ENCODE measurements at regions not wholly inside any gene's neighbourhood (a gene's known extent, or its start where the extent isn't known, plus 50 kb on each side); places are given as distances from the start of the nearest gene placed in this dataset.

DNA sequence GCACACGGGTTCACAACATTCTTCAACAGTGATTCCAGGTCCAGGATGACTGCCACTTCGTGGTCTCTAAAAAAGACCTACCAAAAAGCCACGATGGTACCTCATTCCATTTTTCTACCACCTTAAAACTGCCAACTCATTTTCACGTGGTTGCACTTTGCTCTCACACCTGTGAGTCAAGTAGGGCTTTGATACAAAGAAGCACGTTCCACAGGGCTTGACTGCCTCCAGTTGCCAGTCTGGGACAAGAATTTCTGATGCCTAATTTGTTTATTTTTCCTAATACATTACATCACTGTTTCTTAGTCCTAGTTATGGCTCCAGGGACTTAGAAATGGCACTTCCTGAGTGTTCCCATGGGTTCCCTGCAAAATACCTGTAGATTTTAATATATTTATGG lies 911.6 kb upstream of the EEF2KMT start:
- Histone ChIP-seq H3K36me3 (ENCODE audit: control insufficient read depth, low read length) (no peaks in the 10 kb centered on the region), H3F3A (ENCODE audit: control insufficient read depth, insufficient read depth) (no peaks in the 10 kb centered on the region), H3K9me3 (ENCODE audit: control insufficient read depth, insufficient read depth, low read length) (no peaks in the 10 kb centered on the region), H3K4me3 (ENCODE audit: low read length) (no peak overlapping the region), H3K9me2 (replicated peaks; ENCODE audit: control insufficient read depth, low read length) (no peaks in the 10 kb centered on the region), H3K4me2 (ENCODE audit: low read length) (no peak overlapping the region), H3K27me3 (ENCODE audit: control insufficient read depth, low read length) (no peaks in the 10 kb centered on the region), H4K20me1 (ENCODE audit: control insufficient read depth, insufficient read depth, low read depth, low read length) (no peaks in the 10 kb centered on the region), H3K4me1 (ENCODE audit: control insufficient read depth, low read length) (no peaks in the 10 kb centered on the region), H3K27ac (ENCODE audit: low read depth, low read length) (no peak overlapping the region), H3K79me2 (ENCODE audit: control insufficient read depth, low read length) (no peaks in the 10 kb centered on the region)
- TF ChIP-seq EZH2phosphoT487 (IDR thresholded peaks at IDR 0.05; ENCODE audit: borderline replicate concordance, low read length): no peak
- TF ChIP-seq, protein P1, sequence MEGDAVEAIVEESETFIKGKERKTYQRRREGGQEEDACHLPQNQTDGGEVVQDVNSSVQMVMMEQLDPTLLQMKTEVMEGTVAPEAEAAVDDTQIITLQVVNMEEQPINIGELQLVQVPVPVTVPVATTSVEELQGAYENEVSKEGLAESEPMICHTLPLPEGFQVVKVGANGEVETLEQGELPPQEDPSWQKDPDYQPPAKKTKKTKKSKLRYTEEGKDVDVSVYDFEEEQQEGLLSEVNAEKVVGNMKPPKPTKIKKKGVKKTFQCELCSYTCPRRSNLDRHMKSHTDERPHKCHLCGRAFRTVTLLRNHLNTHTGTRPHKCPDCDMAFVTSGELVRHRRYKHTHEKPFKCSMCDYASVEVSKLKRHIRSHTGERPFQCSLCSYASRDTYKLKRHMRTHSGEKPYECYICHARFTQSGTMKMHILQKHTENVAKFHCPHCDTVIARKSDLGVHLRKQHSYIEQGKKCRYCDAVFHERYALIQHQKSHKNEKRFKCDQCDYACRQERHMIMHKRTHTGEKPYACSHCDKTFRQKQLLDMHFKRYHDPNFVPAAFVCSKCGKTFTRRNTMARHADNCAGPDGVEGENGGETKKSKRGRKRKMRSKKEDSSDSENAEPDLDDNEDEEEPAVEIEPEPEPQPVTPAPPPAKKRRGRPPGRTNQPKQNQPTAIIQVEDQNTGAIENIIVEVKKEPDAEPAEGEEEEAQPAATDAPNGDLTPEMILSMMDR (IDR thresholded peaks at IDR 0.05; ENCODE audit: low read depth, low read length, poor library complexity, severe bottlenecking): no peak

GRCh38 chr16:6008670-6009069 lies 911.1 kb upstream of the EEF2KMT start:
- H3K27ac ChIP-seq (ENCODE audit: low read depth, low read length): no peak overlapping the region
- no peaks in the 10 kb centered on the region for H3K9me3 ChIP-seq (ENCODE audit: control insufficient read depth, insufficient read depth, low read length)
- no peaks in the 10 kb centered on the region for H3K4me1 ChIP-seq (ENCODE audit: control insufficient read depth, low read length)
- H3K4me3 ChIP-seq (ENCODE audit: low read length): no peak overlapping the region
- no peaks in the 10 kb centered on the region for H3F3A ChIP-seq (ENCODE audit: control insufficient read depth, insufficient read depth)
- H3K36me3 ChIP-seq (ENCODE audit: control insufficient read depth, low read length): no peaks in the 10 kb centered on the region
- no peaks in the 10 kb centered on the region for H3K27me3 ChIP-seq (ENCODE audit: control insufficient read depth, low read length)
- no peaks in the 10 kb centered on the region for H4K20me1 ChIP-seq (ENCODE audit: control insufficient read depth, insufficient read depth, low read depth, low read length)
- H3K4me2 ChIP-seq (ENCODE audit: low read length): no peak overlapping the region
- no peaks in the 10 kb centered on the region for H3K79me2 ChIP-seq (ENCODE audit: control insufficient read depth, low read length)
- no peaks in the 10 kb centered on the region for H3K9me2 ChIP-seq (replicated peaks; ENCODE audit: control insufficient read depth, low read length)
- TF ChIP-seq, protein P1 (IDR thresholded peaks at IDR 0.05; ENCODE audit: low read depth, low read length, poor library complexity, severe bottlenecking): no peak
- TF ChIP-seq EZH2phosphoT487 (IDR thresholded peaks at IDR 0.05; ENCODE audit: borderline replicate concordance, low read length): no peak

GRCh38 chr16:5993356-5993755 lies 895.8 kb upstream of the EEF2KMT start:
- no peaks in the 10 kb centered on the region for H3K4me1 ChIP-seq (ENCODE audit: control insufficient read depth, low read length)
- H3K9me3 ChIP-seq (ENCODE audit: control insufficient read depth, insufficient read depth, low read length): no peaks in the 10 kb centered on the region
- no peaks in the 10 kb centered on the region for H3K79me2 ChIP-seq (ENCODE audit: control insufficient read depth, low read length)
- no peak for TF ChIP-seq EZH2phosphoT487 (IDR thresholded peaks at IDR 0.05; ENCODE audit: borderline replicate concordance, low read length)
- TF ChIP-seq, protein P1 (IDR thresholded peaks at IDR 0.05; ENCODE audit: low read depth, low read length, poor library complexity, severe bottlenecking): no peak
- no peak overlapping the region for H3K27ac ChIP-seq (ENCODE audit: low read depth, low read length)
- no peaks in the 10 kb centered on the region for H3F3A ChIP-seq (ENCODE audit: control insufficient read depth, insufficient read depth)
- no peak overlapping the region for H3K4me2 ChIP-seq (ENCODE audit: low read length)
- no peak overlapping the region for H3K4me3 ChIP-seq (ENCODE audit: low read length)
- no peaks in the 10 kb centered on the region for H4K20me1 ChIP-seq (ENCODE audit: control insufficient read depth, insufficient read depth, low read depth, low read length)
- no peaks in the 10 kb centered on the region for H3K9me2 ChIP-seq (replicated peaks; ENCODE audit: control insufficient read depth, low read length)
- no peaks in the 10 kb centered on the region for H3K36me3 ChIP-seq (ENCODE audit: control insufficient read depth, low read length)
- no peaks in the 10 kb centered on the region for H3K27me3 ChIP-seq (ENCODE audit: control insufficient read depth, low read length)

GRCh38 chr16:5982979-5983378 lies 885.4 kb upstream of the EEF2KMT start:
- Histone ChIP-seq H3K4me3 (ENCODE audit: low read length) (no peak overlapping the region), H3K9me2 (replicated peaks; ENCODE audit: control insufficient read depth, low read length) (no peaks in the 10 kb centered on the region), H4K20me1 (ENCODE audit: control insufficient read depth, insufficient read depth, low read depth, low read length) (no peaks in the 10 kb centered on the region), H3K27me3 (ENCODE audit: control insufficient read depth, low read length) (no peaks in the 10 kb centered on the region), H3F3A (ENCODE audit: control insufficient read depth, insufficient read depth) (no peaks in the 10 kb centered on the region), H3K36me3 (ENCODE audit: control insufficient read depth, low read length) (no peaks in the 10 kb centered on the region), H3K27ac (ENCODE audit: low read depth, low read length) (no peak overlapping the region), H3K4me2 (ENCODE audit: low read length) (no peak overlapping the region), H3K4me1 (ENCODE audit: control insufficient read depth, low read length) (no peaks in the 10 kb centered on the region), H3K79me2 (ENCODE audit: control insufficient read depth, low read length) (no peaks in the 10 kb centered on the region), H3K9me3 (ENCODE audit: control insufficient read depth, insufficient read depth, low read length) (no peaks in the 10 kb centered on the region)
- no peak for TF ChIP-seq EZH2phosphoT487 (IDR thresholded peaks at IDR 0.05; ENCODE audit: borderline replicate concordance, low read length)
- TF ChIP-seq, protein P1 (IDR thresholded peaks at IDR 0.05; ENCODE audit: low read depth, low read length, poor library complexity, severe bottlenecking): no peak
